GM18520 (cell line): ENCODE measurements at regions not wholly inside any gene's neighbourhood (a gene's known extent, or its start where the extent isn't known, plus 50 kb on each side); places are given as distances from the start of the nearest gene placed in this dataset.
"Not testable (repeated sequence)": the region's sequence is repeated elsewhere in the genome, so short reads cannot be mapped to it uniquely, and the experiment has no call there.

ENCODE experiments used
- ATAC-seq: cut with Tn5 transposase; IDR thresholded peaks from one replicate; pipeline ENCODE4 v1.9.1; 2021; ENCODE audit not compliant: unreplicated experiment

GRCh38 chr4:111020961-111021360 is 398.1 kb upstream of the PITX2 start:
- no peak for ATAC-seq

- ATAC-seq = no peak
Observed at GRCh38 chr4:111022758-111023157, 399.9 kb upstream of the PITX2 start.

GRCh38 chr4:111027526-111027925 is 404.6 kb upstream of the PITX2 start:
- ATAC-seq = no peak

- ATAC-seq = no peak
Observed at GRCh38 chr4:111028795-111029194, 405.9 kb upstream of the PITX2 start.

- no peak for ATAC-seq
Observed at GRCh38 chr4:111031001-111031579, 408.2 kb upstream of the PITX2 start.

GRCh38 chr4:111031596-111031995 is 408.7 kb upstream of the PITX2 start:
- no peak for ATAC-seq

GRCh38 chr4:111037591-111038360 is 414.9 kb upstream of the PITX2 start:
- no peak for ATAC-seq

- no peak for ATAC-seq
Observed at GRCh38 chr4:111040904-111041303, 418.0 kb upstream of the PITX2 start.

- no peak for ATAC-seq
Observed at GRCh38 chr4:111043286-111043685, 420.4 kb upstream of the PITX2 start.

GRCh38 chr4:111045992-111046391 is 423.1 kb upstream of the PITX2 start:
- ATAC-seq = no peak

GRCh38 chr4:111046811-111047210 is 423.9 kb upstream of the PITX2 start:
- no peak for ATAC-seq

GRCh38 chr4:111048316-111048715 is 425.4 kb upstream of the PITX2 start:
- no peak for ATAC-seq

- no peak for ATAC-seq
Observed at GRCh38 chr4:111064342-111064993, 441.6 kb upstream of the PITX2 start.

GRCh38 chr4:111066001-111066400 is 443.1 kb upstream of the PITX2 start:
- no peak for ATAC-seq

GRCh38 chr4:111066447-111066846 is 443.6 kb upstream of the PITX2 start:
- no peak for ATAC-seq

- no peak for ATAC-seq
Observed at GRCh38 chr4:111066887-111067286, 444.0 kb upstream of the PITX2 start.

- ATAC-seq = no peak
Observed at GRCh38 chr4:111068883-111069282, 446.0 kb upstream of the PITX2 start.

- ATAC-seq = no peak
Observed at GRCh38 chr4:111070390-111070789, 447.5 kb upstream of the PITX2 start.

- no peak for ATAC-seq
Observed at GRCh38 chr4:111074523-111075114, 451.7 kb upstream of the PITX2 start.

GRCh38 chr4:111076299-111076698 is 453.4 kb upstream of the PITX2 start:
- not testable (repeated sequence) for ATAC-seq

- ATAC-seq = no peak
Observed at GRCh38 chr4:111108153-111108552, 485.3 kb upstream of the PITX2 start.

- ATAC-seq = no peak
Observed at GRCh38 chr4:111113591-111113990, 490.7 kb upstream of the PITX2 start.
